Retinal pigment epithelial cell (primary cell): ENCODE measurements at regions not wholly inside any gene's neighbourhood (a gene's known extent, or its start where the extent isn't known, plus 50 kb on each side); places are given as distances from the start of the nearest gene placed in this dataset.

Source experiments
- DNase-seq: peaks from one replicate; pipeline ENCODE4 v3.0.0-alpha.2; 2010; ENCODE audit warnings: low read depth
- H3K4me3 ChIP-seq: 2 replicates; pipeline ENCODE4 v1.5.1; 2011; ENCODE audit warnings: mild to moderate bottlenecking, low read length, control low read depth, moderate library complexity
- TF ChIP-seq, protein P1 (sequence below): conservative IDR thresholded peaks from 2 replicates; pipeline ENCODE4 v1.5.1; 2011; ENCODE audit warnings: low read depth, low read length, control low read depth, inconsistent platforms

DNA sequence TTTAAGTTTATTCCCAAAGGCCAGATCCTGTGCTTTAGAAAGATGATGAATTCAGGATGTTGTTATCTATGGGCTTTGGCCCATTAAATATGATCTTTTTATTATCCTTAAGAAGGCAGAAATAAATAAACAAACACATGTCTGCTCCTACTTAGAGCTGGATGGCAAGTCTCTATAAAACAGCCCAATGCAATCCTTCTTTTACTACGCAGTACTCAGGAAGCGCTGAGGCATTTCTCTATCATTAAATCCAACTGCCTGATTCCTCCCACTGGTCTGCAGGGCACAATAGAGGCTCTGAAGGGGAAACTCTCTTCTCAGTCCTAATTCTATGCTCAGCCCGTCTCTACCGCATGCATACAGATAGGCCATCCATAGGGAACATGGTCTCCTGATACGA is 144.5 kb upstream of the TMEM72 start:
- TF ChIP-seq, protein P1, sequence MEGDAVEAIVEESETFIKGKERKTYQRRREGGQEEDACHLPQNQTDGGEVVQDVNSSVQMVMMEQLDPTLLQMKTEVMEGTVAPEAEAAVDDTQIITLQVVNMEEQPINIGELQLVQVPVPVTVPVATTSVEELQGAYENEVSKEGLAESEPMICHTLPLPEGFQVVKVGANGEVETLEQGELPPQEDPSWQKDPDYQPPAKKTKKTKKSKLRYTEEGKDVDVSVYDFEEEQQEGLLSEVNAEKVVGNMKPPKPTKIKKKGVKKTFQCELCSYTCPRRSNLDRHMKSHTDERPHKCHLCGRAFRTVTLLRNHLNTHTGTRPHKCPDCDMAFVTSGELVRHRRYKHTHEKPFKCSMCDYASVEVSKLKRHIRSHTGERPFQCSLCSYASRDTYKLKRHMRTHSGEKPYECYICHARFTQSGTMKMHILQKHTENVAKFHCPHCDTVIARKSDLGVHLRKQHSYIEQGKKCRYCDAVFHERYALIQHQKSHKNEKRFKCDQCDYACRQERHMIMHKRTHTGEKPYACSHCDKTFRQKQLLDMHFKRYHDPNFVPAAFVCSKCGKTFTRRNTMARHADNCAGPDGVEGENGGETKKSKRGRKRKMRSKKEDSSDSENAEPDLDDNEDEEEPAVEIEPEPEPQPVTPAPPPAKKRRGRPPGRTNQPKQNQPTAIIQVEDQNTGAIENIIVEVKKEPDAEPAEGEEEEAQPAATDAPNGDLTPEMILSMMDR = no peak
- H3K4me3 ChIP-seq = no peak overlapping the region
- no peak for DNase-seq

DNA sequence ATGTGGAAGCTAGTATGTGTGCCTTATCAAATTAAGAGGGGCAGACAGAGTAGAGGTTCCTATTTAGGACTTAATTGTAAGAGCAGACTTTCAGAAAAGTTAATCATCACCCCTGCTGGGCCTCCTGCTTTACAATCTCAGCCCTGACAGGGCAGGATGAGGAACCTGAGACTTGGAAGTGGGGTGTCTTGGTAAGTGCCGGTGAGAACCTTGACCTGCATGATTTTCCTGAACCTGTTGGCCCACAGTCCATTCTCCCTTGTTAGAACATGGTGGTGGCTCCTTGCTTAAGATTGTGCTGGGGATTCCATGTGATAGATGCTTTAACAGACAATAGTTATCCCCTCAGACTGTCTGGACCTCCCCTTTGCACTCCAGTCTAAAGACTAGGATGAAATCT is 141.7 kb upstream of the TMEM72 start:
- no peak for DNase-seq
- no peak overlapping the region for H3K4me3 ChIP-seq
- TF ChIP-seq, protein P1 = no peak

DNA sequence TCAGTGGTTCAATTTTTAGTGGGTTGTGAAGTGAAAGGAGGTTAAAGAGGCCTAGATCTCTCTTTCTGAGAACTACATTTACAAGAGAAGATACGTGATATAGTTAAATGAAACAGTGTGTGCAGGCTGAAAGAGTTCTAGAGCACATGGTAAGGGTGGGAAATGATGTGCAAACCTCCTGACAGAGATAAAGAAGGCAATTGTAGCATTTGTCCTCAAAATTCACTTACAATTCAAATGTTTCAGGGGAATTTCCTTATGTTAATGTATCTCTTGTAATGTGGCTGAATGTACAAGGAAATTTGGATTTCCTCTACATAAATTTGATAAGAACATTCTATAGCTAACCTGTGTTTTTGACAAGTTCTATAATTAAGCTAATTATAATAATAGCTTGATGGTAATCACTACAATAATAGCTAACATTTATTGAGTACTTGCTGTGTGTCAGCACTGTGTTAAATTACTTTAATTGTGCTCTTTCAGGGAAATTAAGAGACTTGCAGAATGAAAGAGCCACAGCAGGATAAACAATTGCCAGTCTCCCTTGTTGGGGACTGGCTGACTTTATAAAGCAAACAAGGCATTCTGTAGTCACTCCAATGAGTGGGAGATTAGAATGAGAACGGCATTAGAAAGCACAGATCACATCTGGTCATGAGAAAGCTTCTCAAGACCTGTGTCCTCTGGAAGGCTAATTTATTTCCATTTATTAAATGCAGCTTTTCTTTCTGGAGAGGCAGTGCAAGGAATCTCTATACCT is 139.7 kb upstream of the TMEM72 start:
- TF ChIP-seq, protein P1 = no peak
- DNase-seq = no peak
- no peak overlapping the region for H3K4me3 ChIP-seq

DNA sequence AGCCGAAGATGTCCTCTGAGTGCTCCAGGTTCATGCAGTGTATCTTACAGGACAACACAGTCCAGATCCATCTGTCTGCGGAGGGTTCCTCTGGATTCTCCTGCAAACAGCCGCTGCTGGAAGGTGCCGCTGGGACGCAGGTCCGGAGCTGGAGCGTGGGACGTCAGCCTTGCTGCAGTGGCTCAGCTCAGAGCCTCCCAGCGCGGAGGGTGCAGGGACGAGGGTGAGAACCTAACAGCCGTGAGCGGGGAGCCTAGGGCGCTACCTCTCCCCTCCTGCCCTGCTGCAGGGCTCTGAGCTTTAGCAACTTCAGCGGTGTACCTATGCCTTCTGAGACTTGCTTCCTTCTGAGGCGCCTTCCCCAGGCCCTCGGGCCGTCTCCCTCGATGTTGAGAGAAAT is 137.6 kb upstream of the TMEM72 start:
- TF ChIP-seq, protein P1 = no peak
- DNase-seq = no peak
- H3K4me3 ChIP-seq = no peak overlapping the region

DNA sequence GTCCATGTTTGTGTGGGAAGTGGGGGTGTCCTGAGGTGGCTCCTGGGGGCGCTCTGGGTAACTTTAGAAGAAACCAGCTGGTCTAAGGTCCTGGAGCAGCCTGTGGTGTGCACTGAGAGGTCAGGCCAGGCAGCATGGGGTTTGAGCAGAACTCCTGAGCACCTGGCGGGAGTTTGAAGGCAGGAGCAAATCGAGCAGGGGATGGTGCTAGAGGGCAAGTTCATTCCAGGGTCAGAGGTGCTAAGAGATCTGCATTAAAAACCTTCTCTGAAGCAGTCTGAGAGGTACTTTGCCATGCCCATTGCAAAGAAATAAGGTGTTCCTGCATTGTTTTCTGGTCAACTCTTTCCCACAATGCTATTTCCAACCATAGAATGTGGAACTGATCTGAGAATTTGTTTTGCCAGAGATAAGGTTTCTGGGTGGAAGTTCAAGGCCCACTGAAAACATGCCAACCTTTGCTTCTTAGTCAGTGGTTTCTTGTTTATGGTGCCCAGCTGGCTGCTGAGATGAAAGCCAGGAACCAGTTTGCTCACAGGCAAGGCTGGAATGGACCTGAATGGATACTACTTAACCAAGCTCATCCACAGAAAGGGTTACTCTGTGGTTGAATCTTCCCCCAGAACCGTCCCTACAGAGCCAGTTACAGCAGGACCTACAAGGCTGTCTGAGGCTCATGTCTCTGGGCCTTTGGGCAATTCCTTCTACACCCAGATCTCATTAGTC is 136.3 kb upstream of the TMEM72 start:
- no peak for DNase-seq
- TF ChIP-seq, protein P1 = no peak
- H3K4me3 ChIP-seq = no peak overlapping the region

DNA sequence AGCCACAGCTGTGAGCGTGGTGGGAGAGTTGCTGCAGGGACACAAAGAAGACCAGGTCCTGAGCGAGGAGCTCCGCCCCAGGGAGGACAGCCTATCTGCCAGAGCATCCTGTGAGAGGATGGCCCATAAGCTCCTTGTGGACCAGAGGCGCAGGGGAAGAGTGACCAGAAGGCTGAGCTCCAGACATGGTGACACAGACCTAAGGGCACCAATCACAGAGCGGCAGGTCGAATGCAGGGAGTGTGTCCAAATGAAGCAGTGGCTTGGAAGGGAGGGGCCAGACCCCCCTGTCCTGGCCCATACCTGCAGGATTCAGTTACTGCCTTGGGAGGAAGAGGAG is 135.8 kb upstream of the TMEM72 start:
- DNase-seq = no peak
- TF ChIP-seq, protein P1 = no peak
- no peak overlapping the region for H3K4me3 ChIP-seq

DNA sequence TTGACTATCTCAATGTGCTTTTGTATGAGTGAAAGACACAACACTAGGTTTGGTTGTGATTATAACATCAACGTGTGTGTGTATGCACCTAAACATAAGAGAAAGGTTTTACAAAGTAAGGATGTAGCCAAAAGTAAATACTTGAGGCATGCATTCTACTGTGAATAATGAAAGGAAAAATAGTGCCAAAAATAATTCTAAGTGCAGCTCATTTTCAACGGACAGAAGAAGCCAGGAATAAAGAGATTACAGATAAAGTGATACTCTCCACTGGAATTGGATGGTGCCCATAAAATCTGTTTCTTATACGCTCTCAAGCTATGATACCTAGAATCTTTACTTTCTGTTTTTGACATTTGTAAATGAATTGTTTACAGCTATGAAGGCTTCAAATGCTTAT is 135.0 kb upstream of the TMEM72 start:
- no peak for DNase-seq
- TF ChIP-seq, protein P1 = no peak

More for the DNA sequence above, 135.0 kb upstream of the TMEM72 start:
- no peak overlapping the region for H3K4me3 ChIP-seq
